ENCODE measurements at regions not wholly inside any gene's neighbourhood (a gene's known extent, or its start where the extent isn't known, plus 50 kb on each side); places are given as distances from the start of the nearest gene placed in this dataset.
"Not testable (repeated sequence)": the region's sequence is repeated elsewhere in the genome, so short reads cannot be mapped to it uniquely, and the experiment has no call there.

GRCh38 chr12:47307680-47308399 lies 228.1 kb upstream of the AMIGO2 start:
- peak; percentile 89 for DNase-seq (ENCODE audit: low spot score)

DNA sequence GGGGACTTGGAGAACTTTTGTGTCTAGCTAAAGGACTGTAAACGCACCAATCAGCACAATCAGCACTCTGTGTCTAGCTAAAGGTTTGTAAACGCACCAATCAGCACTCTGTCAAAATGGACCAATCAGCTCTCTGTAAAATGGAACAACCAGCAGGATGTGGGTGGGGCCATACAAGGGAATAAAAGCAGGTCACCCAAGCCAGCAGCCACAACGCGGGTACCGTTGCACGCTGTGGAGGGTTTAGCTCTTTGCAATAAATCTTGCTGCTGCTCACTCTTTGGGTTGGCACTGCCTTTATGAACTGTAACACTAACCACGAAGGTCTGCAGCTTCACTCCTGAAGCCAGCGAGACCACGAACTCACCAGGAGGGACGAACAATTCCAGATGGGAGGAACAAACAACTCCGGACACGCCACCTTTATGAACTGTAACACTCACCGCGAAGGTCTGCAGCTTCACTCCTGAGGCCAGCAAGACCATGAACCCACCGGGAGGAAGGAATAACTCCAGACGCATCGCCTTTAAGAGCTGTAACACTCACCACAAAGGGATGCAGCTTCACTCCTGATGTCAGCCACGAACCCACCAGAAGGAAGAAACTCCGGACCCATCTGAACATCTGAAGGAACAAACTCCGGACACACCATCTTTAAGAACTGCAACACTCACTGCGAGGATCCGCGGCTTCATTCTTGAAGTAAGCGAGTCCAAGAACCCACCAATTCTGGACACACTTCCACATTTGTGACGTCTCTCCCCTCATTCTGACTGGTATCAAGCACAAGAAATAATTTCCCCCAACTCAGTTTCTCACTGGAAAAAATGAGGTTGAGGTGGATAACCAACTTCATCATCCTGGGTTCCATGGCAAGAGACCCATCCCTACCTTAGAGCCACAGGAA lies 227.3 kb upstream of the AMIGO2 start:
- DNase-seq (ENCODE audit: low spot score) = not testable (repeated sequence)

DNA sequence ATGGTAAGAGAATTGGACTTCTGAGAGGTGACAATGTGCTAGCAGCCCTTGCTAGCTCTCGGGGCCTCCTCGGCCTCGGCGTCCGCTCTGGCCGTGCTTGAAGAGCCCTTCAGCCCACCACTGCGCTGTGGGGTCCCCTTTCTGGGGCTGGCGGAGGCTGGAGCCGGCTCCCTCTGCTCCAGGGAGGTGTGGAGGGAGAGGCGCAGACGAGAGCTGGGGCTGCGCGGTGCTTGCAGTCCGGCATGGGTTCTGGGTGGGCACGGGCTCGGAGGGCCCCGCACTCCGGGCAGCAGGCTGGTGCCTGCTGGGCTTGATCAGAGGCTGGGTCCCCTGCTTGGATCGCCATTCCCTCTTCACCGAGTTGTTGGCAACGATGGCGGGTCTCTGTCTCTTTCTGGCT lies 226.4 kb upstream of the AMIGO2 start:
- DNase-seq (ENCODE audit: low spot score) = no peak

- DNase-seq (ENCODE audit: low spot score) = no peak
These were observed 225.7 kb upstream of the AMIGO2 start for GRCh38 chr12:47305464-47305863.

DNA sequence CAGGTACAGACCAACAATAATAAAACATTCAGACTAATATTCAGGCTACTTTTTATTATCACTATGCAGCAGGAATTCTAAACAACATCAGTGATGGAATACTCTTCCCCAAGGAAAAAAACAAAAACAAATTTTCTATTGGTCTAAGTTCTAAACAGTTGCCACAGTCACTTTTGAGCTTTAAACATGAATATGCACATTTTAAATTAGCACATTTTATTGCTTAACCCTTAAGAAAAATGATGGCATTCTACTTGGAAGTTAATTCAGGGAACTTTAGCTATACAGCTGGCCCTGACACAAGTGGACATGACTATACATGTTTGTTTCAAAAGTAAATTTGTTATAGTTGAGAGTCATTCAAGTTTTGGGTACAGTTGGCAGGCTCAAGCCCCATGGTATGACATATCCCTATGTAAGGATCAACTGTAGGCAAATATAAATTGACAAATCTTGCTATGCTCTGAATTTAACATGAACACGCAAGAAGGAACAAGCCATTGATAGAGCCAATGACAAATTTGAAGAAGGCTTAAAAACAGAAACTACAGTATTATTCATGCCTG lies 224.3 kb upstream of the AMIGO2 start:
- DNase-seq (ENCODE audit: low spot score) = no peak

DNA sequence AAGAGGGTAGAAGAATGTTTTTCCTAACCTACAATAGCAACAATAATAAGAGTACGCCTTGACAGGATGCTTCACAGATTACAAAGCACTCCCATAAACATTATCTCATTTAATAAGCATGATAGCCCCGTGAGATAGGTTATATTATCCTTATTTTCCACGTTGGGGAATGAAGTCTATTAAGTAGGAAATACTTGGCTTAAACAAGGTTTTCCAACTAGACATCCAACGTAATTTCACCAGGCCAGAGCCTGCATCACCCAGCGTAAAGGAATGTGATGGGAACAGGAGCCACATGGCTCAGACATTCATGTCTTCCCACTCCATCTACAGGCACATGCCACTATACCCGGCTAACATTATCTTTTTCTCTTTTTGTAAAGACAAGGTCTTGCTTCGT lies 223.4 kb upstream of the AMIGO2 start:
- DNase-seq (ENCODE audit: low spot score) = no peak

DNA sequence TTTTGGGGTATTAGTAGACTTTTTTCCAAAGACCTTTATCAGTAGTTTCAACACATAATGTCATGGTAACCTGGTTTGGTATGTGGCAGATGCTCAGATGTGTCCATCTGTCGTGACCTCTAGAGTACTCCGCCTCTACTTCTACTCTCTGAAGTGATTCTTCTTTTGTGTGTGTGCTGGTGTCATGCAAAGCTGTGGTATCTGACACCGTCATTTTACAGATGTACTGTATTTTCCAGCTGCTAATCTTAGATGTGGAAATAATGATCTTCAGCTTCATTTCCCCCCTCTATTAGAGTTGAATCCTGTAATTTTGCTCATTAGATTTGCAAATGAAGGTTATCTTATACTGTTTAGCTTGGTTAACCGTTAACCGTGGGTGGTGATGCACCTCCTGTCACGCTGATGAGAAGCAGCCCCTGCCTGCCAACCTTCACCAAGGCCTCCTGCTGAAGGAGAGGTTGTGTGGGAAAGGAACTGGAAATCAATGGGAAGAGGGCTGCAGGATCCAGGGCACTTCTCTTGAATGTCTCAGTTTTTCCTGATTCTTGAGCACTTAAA lies 222.4 kb upstream of the AMIGO2 start:
- DNase-seq (ENCODE audit: low spot score) = no peak

GRCh38 chr12:47299586-47299985 lies 219.8 kb upstream of the AMIGO2 start:
- no peak for DNase-seq (ENCODE audit: low spot score)

GRCh38 chr12:47297993-47298392 lies 218.2 kb upstream of the AMIGO2 start:
- no peak for DNase-seq (ENCODE audit: low spot score)

GRCh38 chr12:47296828-47297227 lies 217.1 kb upstream of the AMIGO2 start:
- no peak for DNase-seq (ENCODE audit: low spot score)

DNA sequence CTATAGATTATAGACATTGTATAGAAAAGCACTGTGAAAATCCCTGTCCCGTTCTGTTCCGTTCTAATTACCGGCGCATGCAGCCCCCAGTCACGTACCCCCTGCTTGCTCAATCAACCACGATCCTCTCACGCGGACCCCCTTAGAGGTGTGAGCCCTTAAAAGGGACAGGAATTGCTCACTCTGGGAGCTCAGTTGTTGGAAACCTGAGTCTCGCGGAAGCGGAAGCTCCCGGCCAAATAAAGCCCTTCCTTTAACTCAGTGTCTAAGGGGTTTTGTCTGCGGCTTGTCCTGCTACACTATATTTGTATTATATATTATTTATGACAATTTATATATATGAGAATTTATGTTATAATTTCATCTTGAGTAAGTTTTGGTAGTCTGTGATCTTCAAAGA lies 213.6 kb upstream of the AMIGO2 start:
- no peak for DNase-seq (ENCODE audit: low spot score)

DNA sequence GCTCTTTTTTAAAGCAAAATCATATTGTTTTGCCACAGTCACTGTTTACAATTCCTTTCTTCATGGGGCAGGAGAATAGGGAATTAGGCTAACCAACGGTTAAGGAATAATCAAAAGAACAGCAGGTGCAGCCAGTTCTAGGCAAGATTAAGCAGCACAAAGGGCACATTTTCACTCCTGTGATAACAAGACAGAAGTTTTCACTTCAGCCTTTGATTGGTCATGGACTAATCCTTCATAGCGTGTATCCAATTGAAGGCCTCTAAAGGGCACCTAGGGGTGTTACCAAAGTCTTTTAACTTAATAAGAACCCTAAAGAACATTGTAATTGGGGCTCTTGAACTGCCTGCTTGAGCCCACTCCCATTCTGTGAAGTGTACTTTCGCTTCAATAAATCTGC lies 206.9 kb upstream of the AMIGO2 start:
- no peak for DNase-seq (ENCODE audit: low spot score)
